ENCODE measurements at regions not wholly inside any gene's neighbourhood (a gene's known extent, or its start where the extent isn't known, plus 50 kb on each side); places are given as distances from the start of the nearest gene placed in this dataset.
"Not testable (repeated sequence)": the region's sequence is repeated elsewhere in the genome, so short reads cannot be mapped to it uniquely, and the experiment has no call there.

- DNase-seq = peak; percentile 88
These were observed 166.4 kb upstream of the ZNF337 start for GRCh38 chr20:25862967-25863530.

GRCh38 chr20:25860531-25861150 is 164.0 kb upstream of the ZNF337 start:
- DNase-seq = no peak

- DNase-seq = peak; percentile 74
These were observed 163.2 kb upstream of the ZNF337 start for GRCh38 chr20:25859649-25860530.

- DNase-seq = no peak
These were observed 162.1 kb upstream of the ZNF337 start for GRCh38 chr20:25858495-25859425.

GRCh38 chr20:25857091-25857788 is 160.6 kb upstream of the ZNF337 start:
- not testable (repeated sequence) for DNase-seq

- no peak for DNase-seq
These were observed 159.7 kb upstream of the ZNF337 start for GRCh38 chr20:25856256-25856884.

GRCh38 chr20:25855451-25856156 is 159.0 kb upstream of the ZNF337 start:
- not testable (repeated sequence) for DNase-seq

GRCh38 chr20:25854666-25855065 is 158.0 kb upstream of the ZNF337 start:
- not testable (repeated sequence) for DNase-seq

GRCh38 chr20:25853718-25854388 is 157.2 kb upstream of the ZNF337 start:
- peak; percentile 87 for DNase-seq

GRCh38 chr20:25852968-25853717 is 156.5 kb upstream of the ZNF337 start:
- DNase-seq = not testable (repeated sequence)

GRCh38 chr20:25850133-25850532 is 153.5 kb upstream of the ZNF337 start:
- not testable (repeated sequence) for DNase-seq

- no peak for DNase-seq
These were observed 151.6 kb upstream of the ZNF337 start for GRCh38 chr20:25848222-25848621.

- DNase-seq = not testable (repeated sequence)
These were observed 148.0 kb upstream of the ZNF337 start for GRCh38 chr20:25844640-25845039.

- not testable (repeated sequence) for DNase-seq
These were observed 116.9 kb upstream of the ZNF337 start for GRCh38 chr20:25813511-25813910.

GRCh38 chr20:25798174-25798993 is 101.7 kb upstream of the ZNF337 start:
- DNase-seq = not testable (repeated sequence)

- DNase-seq = not testable (repeated sequence)
These were observed 100.4 kb upstream of the ZNF337 start for GRCh38 chr20:25797062-25797461.

GRCh38 chr20:25777241-25777640 is 80.6 kb upstream of the ZNF337 start:
- not testable (repeated sequence) for DNase-seq

- DNase-seq = not testable (repeated sequence)
These were observed 78.1 kb upstream of the ZNF337 start for GRCh38 chr20:25774711-25775110.

Data from EL (cell line).